HCT116 (cell line): ENCODE measurements at regions not wholly inside any gene's neighbourhood (a gene's known extent, or its start where the extent isn't known, plus 50 kb on each side); places are given as distances from the start of the nearest gene placed in this dataset.

Source experiments
- ATAC-seq: fragments of 200-7000 bp; cut with Tn5 transposase; 2 replicates; pipeline ENCODE4 v1.9.1; 2020; ENCODE audit warnings: mild to moderate bottlenecking, moderate library complexity
- BruUV-seq: library from RNA; stranded (reverse); fragments of 400-500 nt; replicated peaks from 2 replicates; lab custom pipeline; 2021; lab: Mats Ljungman, UMichigan
- CTCF ChIA-PET: fragments of 300-600 bp; sonication (Branson Sonifier 250); formaldehyde crosslinking; loops from one replicate; lab custom pipeline; 2021; ENCODE audit warnings: antibody characterized with exemption; lab: Charles Lee
- POLR2A ChIA-PET: fragments of 300-600, 350-600 bp; sonication (Branson Sonifier 250); formaldehyde crosslinking; loops from one replicate; lab custom pipeline; 2021; ENCODE audit warnings: antibody characterized with exemption; lab: Charles Lee
- RAD21 ChIA-PET, 2 experiments: fragments of 300-600 bp; sonication (Branson Sonifier 250); formaldehyde crosslinking; loops; one replicate each; lab custom pipeline; 2023; ENCODE audit warnings: low total read pairs in 2 of 2; ENCODE audit not compliant: uncharacterized antibody in 2 of 2, unreplicated experiment in 2 of 2, low non-redundant PET in 1 of 2; lab: Charles Lee
- DNase-seq: peaks from one replicate; pipeline ENCODE4 v3.0.0-alpha.2; 2010; ENCODE audit warnings: low read depth, low spot score
- H2AFZ ChIP-seq: fragments of 200-600 bp; shearing (Covaris generic), sonication (generic); 2 replicates; pipeline ENCODE4 v1.6.1; 2017; ENCODE audit warnings: low read depth, mixed run types, mixed read lengths, antibody characterized with exemption, low read length; ENCODE audit not compliant: poor library complexity, severe bottlenecking
- H3K27ac ChIP-seq: 2 replicates; pipeline ENCODE4 v1.5.1; 2012; ENCODE audit warnings: low read depth, low read length
- H3K27me3 ChIP-seq: fragments of 200-600 bp; sonication (generic); 2 replicates; pipeline ENCODE4 v1.6.1; 2016; ENCODE audit warnings: mixed run types, low read length, mixed read lengths; ENCODE audit not compliant: insufficient read depth
- H3K36me3 ChIP-seq, 2 experiments: fragments of 200-500 bp in 1 of 2; fragments of 200-600 bp in 1 of 2; sonication (Bioruptor generic) in 1 of 2; sonication (generic) in 1 of 2; 2 replicates each; pipeline versions ENCODE4 v1.5.1 to v1.6.1; 2014 to 2016; ENCODE audit warnings: low read length in 2 of 2, inconsistent platforms in 1 of 2, mixed read lengths in 1 of 2, mixed run types in 1 of 2; ENCODE audit not compliant: insufficient read depth in 2 of 2, control insufficient read depth in 1 of 2
- H3K4me1 ChIP-seq, 2 experiments: fragments of 200-600 bp in 1 of 2; sonication (generic) in 1 of 2; 2 replicates each; pipeline versions ENCODE4 v1.5.1 to v1.6.1; 2012 to 2017; ENCODE audit warnings: low read length in 2 of 2, inconsistent platforms in 1 of 2, mild to moderate bottlenecking in 1 of 2, mixed read lengths in 1 of 2, mixed run types in 1 of 2, moderate library complexity in 1 of 2; ENCODE audit not compliant: insufficient read depth in 2 of 2, control insufficient read depth in 1 of 2
- H3K4me2 ChIP-seq: fragments of 200-600 bp; sonication (generic); 2 replicates; pipeline ENCODE4 v1.6.1; 2017; ENCODE audit warnings: mixed run types, low read length, mixed read lengths
- H3K4me3 ChIP-seq, 2 experiments: fragments of 200-600 bp in 1 of 2; sonication (generic) in 1 of 2; replicated peaks in 1 of 2; 2 replicates each; pipeline ENCODE4 v1.5.1; 2011 to 2016; ENCODE audit warnings: low read length in 2 of 2, control low read depth in 1 of 2, low read depth in 1 of 2, mild to moderate bottlenecking in 1 of 2, mixed read lengths in 1 of 2, mixed run types in 1 of 2
- H3K79me2 ChIP-seq: fragments of 200-600 bp; sonication (generic); 2 replicates; pipeline ENCODE4 v1.6.1; 2017; ENCODE audit warnings: mild to moderate bottlenecking, mixed run types, low read length, moderate library complexity, mixed read lengths; ENCODE audit not compliant: insufficient read depth
- H3K9ac ChIP-seq: fragments of 200-600 bp; sonication (generic); 2 replicates; pipeline ENCODE4 v1.6.1; 2016; ENCODE audit warnings: low read length, mixed read lengths
- H3K9me2 ChIP-seq: fragments of 200-600 bp; sonication (generic), shearing (Covaris generic); 2 replicates; pipeline ENCODE4 v1.6.1; 2017; ENCODE audit warnings: mixed run types, mild to moderate bottlenecking, moderate library complexity; ENCODE audit not compliant: insufficient read depth
- H3K9me3 ChIP-seq, 2 experiments: fragments of 200-500 bp in 1 of 2; fragments of 200-600 bp in 1 of 2; sonication (Bioruptor generic) in 1 of 2; sonication (generic) in 1 of 2; 2 replicates each; pipeline ENCODE4 v1.6.1; 2014 to 2017; ENCODE audit warnings: low read length in 2 of 2, mixed read lengths in 2 of 2, inconsistent platforms in 1 of 2, low read depth in 1 of 2, mild to moderate bottlenecking in 1 of 2, mixed run types in 1 of 2, moderate library complexity in 1 of 2; ENCODE audit not compliant: control insufficient read depth in 1 of 2, insufficient read depth in 1 of 2
- H4K20me1 ChIP-seq: fragments of 200-600 bp; sonication (generic), shearing (Covaris generic); 2 replicates; pipeline ENCODE4 v1.6.1; 2017; ENCODE audit warnings: mixed run types, mild to moderate bottlenecking, moderate library complexity; ENCODE audit not compliant: insufficient read depth
- CEBPB ChIP-seq: IDR thresholded peaks from 2 replicates; pipeline ENCODE4 v1.6.1; 2012; ENCODE audit warnings: low read depth
- ELF1 ChIP-seq: IDR thresholded peaks from 2 replicates; pipeline ENCODE4 v1.6.1; 2012; ENCODE audit warnings: low read depth, borderline replicate concordance
- EZH2 ChIP-seq: fragments of 200-600 bp; sonication (generic); IDR thresholded peaks from 2 replicates; pipeline ENCODE4 v1.6.1; 2017; ENCODE audit warnings: antibody characterized with exemption, mixed run types
- FOSL1 ChIP-seq: IDR thresholded peaks from 2 replicates; pipeline ENCODE4 v1.6.1; 2012; ENCODE audit warnings: low read depth
- POLR2A ChIP-seq: IDR thresholded peaks from 2 replicates; pipeline ENCODE4 v1.7.0; 2011; ENCODE audit warnings: borderline replicate concordance; ENCODE audit not compliant: insufficient read depth, insufficient read length; ENCODE audit errors: extremely low read depth
- POLR2AphosphoS5 ChIP-seq: IDR thresholded peaks from 2 replicates; pipeline ENCODE4 v1.6.1; 2011; ENCODE audit warnings: mild to moderate bottlenecking, low read depth, low read length, moderate library complexity
- RAD21 ChIP-seq: IDR thresholded peaks from 2 replicates; pipeline ENCODE4 v1.6.1; 2012; ENCODE audit warnings: low read depth, mild to moderate bottlenecking
- REST ChIP-seq: IDR thresholded peaks from 2 replicates; pipeline ENCODE4 v1.6.1; 2012; ENCODE audit warnings: low read depth
- SP1 ChIP-seq: IDR thresholded peaks from 2 replicates; pipeline ENCODE4 v1.6.1; 2012; ENCODE audit warnings: low read depth
- SRF ChIP-seq: IDR thresholded peaks from 2 replicates; pipeline ENCODE4 v1.6.1; 2012; ENCODE audit warnings: low read depth
- TCF7L2 ChIP-seq: IDR thresholded peaks from 2 replicates; pipeline ENCODE4 v1.7.0; 2011; ENCODE audit warnings: borderline replicate concordance, inconsistent platforms; ENCODE audit not compliant: insufficient read depth, insufficient read length; ENCODE audit errors: extremely low read depth
- intact Hi-C: fragments of 100-400 bp; cut with micrococcal nuclease; formaldehyde crosslinking; loops from 2 replicates; pipeline ENCODE4 v1.10.0; 2022
- TF ChIP-seq, protein P1 (sequence below), 3 experiments: fragments of 200-600 bp in 1 of 3; sonication (generic) in 1 of 3; IDR thresholded peaks in 2 of 3; conservative IDR thresholded peaks in 1 of 3; 2 replicates each; pipeline ENCODE4 v1.5.1; 2012 to 2017; ENCODE audit warnings: low read depth in 2 of 3, low read length in 2 of 3, antibody characterized with exemption in 1 of 3, borderline replicate concordance in 1 of 3, control low read depth in 1 of 3, mild to moderate bottlenecking in 1 of 3, mixed read lengths in 1 of 3, mixed run types in 1 of 3, moderate library complexity in 1 of 3; ENCODE audit not compliant: insufficient read depth in 1 of 3
- TF ChIP-seq, protein P2 (sequence below): IDR thresholded peaks from 2 replicates; pipeline ENCODE4 v1.6.1; 2012

DNA sequence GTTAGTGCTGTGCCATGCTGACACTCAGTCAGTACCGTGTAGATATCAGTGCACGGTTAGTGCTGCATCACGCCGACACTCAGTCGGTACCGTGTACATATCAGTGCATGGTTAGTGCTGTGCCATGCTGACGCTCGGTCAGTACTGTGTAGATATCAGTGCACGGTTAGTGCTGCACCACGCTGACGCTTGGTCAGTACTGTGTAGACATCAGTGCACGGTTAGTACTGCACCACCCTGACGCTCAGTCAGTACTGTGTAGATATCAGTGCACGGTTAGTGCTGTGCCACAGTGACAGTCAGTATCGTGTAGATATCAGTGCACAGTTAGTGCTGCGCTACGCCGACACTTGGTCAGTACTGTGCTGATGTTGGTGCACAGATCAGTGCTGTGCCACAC lies 102.8 kb upstream of the ZNF469 start:
- POLR2A ChIA-PET: no interaction called here
- no peaks in the 10 kb centered on the region for H3K9me2 ChIP-seq
- no peak overlapping the region for H3K4me3 ChIP-seq
- intact Hi-C loops: no loop called here
- no peak for ATAC-seq
- no peak overlapping the region for H3K27ac ChIP-seq
- no peak overlapping the region for H2AFZ ChIP-seq
- TF ChIP-seq SRF: no peak
- no peak for TF ChIP-seq CEBPB
- no peak for TF ChIP-seq REST
- TF ChIP-seq, protein P1, sequence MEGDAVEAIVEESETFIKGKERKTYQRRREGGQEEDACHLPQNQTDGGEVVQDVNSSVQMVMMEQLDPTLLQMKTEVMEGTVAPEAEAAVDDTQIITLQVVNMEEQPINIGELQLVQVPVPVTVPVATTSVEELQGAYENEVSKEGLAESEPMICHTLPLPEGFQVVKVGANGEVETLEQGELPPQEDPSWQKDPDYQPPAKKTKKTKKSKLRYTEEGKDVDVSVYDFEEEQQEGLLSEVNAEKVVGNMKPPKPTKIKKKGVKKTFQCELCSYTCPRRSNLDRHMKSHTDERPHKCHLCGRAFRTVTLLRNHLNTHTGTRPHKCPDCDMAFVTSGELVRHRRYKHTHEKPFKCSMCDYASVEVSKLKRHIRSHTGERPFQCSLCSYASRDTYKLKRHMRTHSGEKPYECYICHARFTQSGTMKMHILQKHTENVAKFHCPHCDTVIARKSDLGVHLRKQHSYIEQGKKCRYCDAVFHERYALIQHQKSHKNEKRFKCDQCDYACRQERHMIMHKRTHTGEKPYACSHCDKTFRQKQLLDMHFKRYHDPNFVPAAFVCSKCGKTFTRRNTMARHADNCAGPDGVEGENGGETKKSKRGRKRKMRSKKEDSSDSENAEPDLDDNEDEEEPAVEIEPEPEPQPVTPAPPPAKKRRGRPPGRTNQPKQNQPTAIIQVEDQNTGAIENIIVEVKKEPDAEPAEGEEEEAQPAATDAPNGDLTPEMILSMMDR (IDR thresholded peaks at IDR 0.05 in 2 of 3, conservative IDR thresholded peaks at IDR 0.05 in 1 of 3; ENCODE audit: borderline replicate concordance in 1 of 3, insufficient read depth in 1 of 3, low read depth in 2 of 3, low read length in 2 of 3): no peak
- no peak for TF ChIP-seq RAD21
- no peak for TF ChIP-seq EZH2
- no peak for TF ChIP-seq TCF7L2
- no peak for TF ChIP-seq POLR2AphosphoS5
- TF ChIP-seq SP1: no peak
- no peak for TF ChIP-seq POLR2A
- TF ChIP-seq, protein P2, sequence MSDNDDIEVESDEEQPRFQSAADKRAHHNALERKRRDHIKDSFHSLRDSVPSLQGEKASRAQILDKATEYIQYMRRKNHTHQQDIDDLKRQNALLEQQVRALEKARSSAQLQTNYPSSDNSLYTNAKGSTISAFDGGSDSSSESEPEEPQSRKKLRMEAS: no peak
- no peak for TF ChIP-seq ELF1
- no peak for TF ChIP-seq FOSL1
- TF ChIP-seq, all 23 proteins: peak for 0
- H3K9ac ChIP-seq: no peak overlapping the region
- no peaks in the 10 kb centered on the region for H3K36me3 ChIP-seq
- no peaks in the 10 kb centered on the region for H4K20me1 ChIP-seq
- BruUV-seq: no TSS peak
- no peak overlapping the region for H3K4me2 ChIP-seq
- CTCF ChIA-PET: no interaction called here
- no peaks in the 10 kb centered on the region for H3K9me3 ChIP-seq
- DNase-seq: no peak
- peaks cover 7% of the 10 kb centered on the region; the same call in 1 of the 2 replicates for H3K27me3 ChIP-seq
- RAD21 ChIA-PET: no interaction called here
- no peaks in the 10 kb centered on the region for H3K79me2 ChIP-seq
- peaks cover 7 to 12% of the 10 kb centered on the region in 2 experiments; a peak in 3 of 4 replicates for H3K4me1 ChIP-seq
